Activated B cell treated with CpG ODN at 0.5 μM for 24 hours (primary cell): ENCODE measurements at regions not wholly inside any gene's neighbourhood (a gene's known extent, or its start where the extent isn't known, plus 50 kb on each side); places are given as distances from the start of the nearest gene placed in this dataset.
"Not testable (repeated sequence)": the region's sequence is repeated elsewhere in the genome, so short reads cannot be mapped to it uniquely, and the experiment has no call there.

ENCODE experiments used
- ATAC-seq: fragments of 200-7000 bp; cut with Tn5 transposase; one replicate; pipeline ENCODE4 v1.10.0; 2021; ENCODE audit warnings: low read depth, mild to moderate bottlenecking, moderate library complexity
- CTCF ChIA-PET: fragments of 350-600 bp; sonication (Branson Sonifier 250); formaldehyde crosslinking; loops from one replicate; lab custom pipeline; 2021; ENCODE audit warnings: antibody characterized with exemption; lab: Charles Lee
- POLR2A ChIA-PET: fragments of 350-600 bp; sonication (Branson Sonifier 250); formaldehyde crosslinking; loops from one replicate; lab custom pipeline; 2021; ENCODE audit warnings: antibody characterized with exemption; lab: Charles Lee
- DNase-seq: peaks from one replicate; pipeline ENCODE4 v3.0.0; 2022
- H3K27ac Mint-ChIP-seq: one replicate; pipeline ENCODE4 v1.8.0; 2020; ENCODE audit warnings: mixed read lengths
- H3K27me3 Mint-ChIP-seq: one replicate; pipeline ENCODE4 v1.8.0; 2021; ENCODE audit warnings: mixed read lengths
- H3K36me3 Mint-ChIP-seq: one replicate; pipeline ENCODE4 v1.8.0; 2021; ENCODE audit warnings: low read depth, mixed read lengths
- H3K4me1 Mint-ChIP-seq: one replicate; pipeline ENCODE4 v1.8.0; 2021; ENCODE audit warnings: mixed read lengths
- H3K4me3 Mint-ChIP-seq: one replicate; pipeline ENCODE4 v1.8.0; 2020; ENCODE audit warnings: mild to moderate bottlenecking, mixed read lengths
- H3K9me3 Mint-ChIP-seq: one replicate; pipeline ENCODE4 v1.8.0; 2020; ENCODE audit warnings: mixed read lengths
- intact Hi-C: fragments of 100-400 bp; cut with micrococcal nuclease; formaldehyde crosslinking; loops from one replicate; pipeline ENCODE4 v1.15.1; 2024
- TF ChIP-seq, protein P1 (sequence below): fragments of 200-600 bp; IDR thresholded peaks from one replicate; pipeline ENCODE4 v1.8.0; 2022; ENCODE audit warnings: antibody characterized with exemption, mild to moderate bottlenecking

DNA sequence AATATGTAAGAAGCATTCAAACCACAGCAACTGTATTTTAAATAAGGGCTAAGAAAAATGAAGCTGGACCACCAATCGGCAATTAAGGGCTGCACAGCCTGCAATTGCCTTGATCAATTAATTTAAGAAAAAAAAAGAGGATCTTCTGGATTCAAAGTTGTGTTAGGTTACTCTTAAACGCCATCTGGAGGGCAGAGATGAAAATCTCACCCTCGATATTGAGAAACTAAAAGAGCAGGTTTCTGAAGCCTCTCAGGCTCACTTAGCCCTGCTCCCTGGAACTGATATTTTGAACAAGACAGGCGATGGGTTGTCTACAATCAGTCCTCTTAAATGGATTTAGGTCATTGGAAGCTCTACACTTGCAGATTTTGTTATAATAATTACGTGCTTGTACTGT, 579.4 kb downstream of the GRXCR1 start:
- no peaks in the 10 kb centered on the region for H3K4me1 Mint-ChIP-seq
- H3K4me3 Mint-ChIP-seq: no peak overlapping the region
- H3K27ac Mint-ChIP-seq: no peak overlapping the region
- H3K36me3 Mint-ChIP-seq: no peaks in the 10 kb centered on the region
- TF ChIP-seq, protein P1, sequence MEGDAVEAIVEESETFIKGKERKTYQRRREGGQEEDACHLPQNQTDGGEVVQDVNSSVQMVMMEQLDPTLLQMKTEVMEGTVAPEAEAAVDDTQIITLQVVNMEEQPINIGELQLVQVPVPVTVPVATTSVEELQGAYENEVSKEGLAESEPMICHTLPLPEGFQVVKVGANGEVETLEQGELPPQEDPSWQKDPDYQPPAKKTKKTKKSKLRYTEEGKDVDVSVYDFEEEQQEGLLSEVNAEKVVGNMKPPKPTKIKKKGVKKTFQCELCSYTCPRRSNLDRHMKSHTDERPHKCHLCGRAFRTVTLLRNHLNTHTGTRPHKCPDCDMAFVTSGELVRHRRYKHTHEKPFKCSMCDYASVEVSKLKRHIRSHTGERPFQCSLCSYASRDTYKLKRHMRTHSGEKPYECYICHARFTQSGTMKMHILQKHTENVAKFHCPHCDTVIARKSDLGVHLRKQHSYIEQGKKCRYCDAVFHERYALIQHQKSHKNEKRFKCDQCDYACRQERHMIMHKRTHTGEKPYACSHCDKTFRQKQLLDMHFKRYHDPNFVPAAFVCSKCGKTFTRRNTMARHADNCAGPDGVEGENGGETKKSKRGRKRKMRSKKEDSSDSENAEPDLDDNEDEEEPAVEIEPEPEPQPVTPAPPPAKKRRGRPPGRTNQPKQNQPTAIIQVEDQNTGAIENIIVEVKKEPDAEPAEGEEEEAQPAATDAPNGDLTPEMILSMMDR: no peak
- ChIA-PET CTCF (no interaction called here), POLR2A (no interaction called here)
- ATAC-seq (no peak), DNase-seq (no peak)
- intact Hi-C loops: no loop called here
- H3K9me3 Mint-ChIP-seq: peaks cover 29% of the 10 kb centered on the region
- H3K27me3 Mint-ChIP-seq: no peaks in the 10 kb centered on the region

DNA sequence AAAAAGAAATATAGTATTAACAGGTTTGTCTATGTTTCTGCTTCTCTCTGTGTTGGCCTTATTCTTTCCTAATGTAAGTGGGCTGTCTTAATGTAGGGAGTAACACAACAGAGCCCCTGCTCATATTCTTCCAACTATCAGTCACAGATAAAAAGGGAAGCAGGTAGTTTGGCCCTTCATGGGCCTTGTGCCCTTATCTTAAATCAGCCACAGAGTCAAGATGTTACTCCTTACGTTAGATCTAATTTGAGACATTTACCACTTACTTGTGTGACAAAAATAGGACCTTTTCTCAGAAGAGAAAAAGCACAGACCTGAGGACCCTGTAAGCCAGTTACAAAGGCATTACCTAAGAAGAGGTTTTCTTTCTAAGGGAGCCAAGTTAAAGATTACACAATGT, 589.0 kb downstream of the GRXCR1 start:
- ChIA-PET CTCF (no interaction called here), POLR2A (no interaction called here)
- H3K9me3 Mint-ChIP-seq: peaks cover 6% of the 10 kb centered on the region
- DNase-seq (no peak), ATAC-seq (no peak)
- intact Hi-C loops: no loop called here
- no peak overlapping the region for H3K27ac Mint-ChIP-seq
- no peaks in the 10 kb centered on the region for H3K4me1 Mint-ChIP-seq
- no peaks in the 10 kb centered on the region for H3K36me3 Mint-ChIP-seq
- no peaks in the 10 kb centered on the region for H3K27me3 Mint-ChIP-seq
- TF ChIP-seq, protein P1: no peak
- no peak overlapping the region for H3K4me3 Mint-ChIP-seq

DNA sequence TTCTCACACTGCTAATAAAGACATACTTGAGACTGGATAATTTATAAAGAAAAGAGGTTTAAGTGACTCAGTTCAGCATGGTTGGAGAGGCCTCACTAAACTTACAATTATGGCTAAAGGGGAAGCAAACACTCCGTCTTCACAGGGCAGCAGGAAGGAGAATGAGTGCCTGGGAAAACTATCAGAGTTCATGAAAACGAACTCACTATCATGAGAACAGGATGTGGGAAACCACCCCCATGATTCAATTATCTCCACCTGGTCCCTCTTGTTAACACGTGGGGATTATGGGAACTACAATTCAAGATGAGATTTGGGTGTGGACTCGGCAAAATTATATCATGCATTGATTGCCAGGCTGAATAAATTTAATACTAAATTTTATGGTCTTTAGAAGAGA, 592.7 kb downstream of the GRXCR1 start:
- CTCF ChIA-PET: no interaction called here
- ATAC-seq: no peak
- H3K4me3 Mint-ChIP-seq: no peak overlapping the region
- POLR2A ChIA-PET: no interaction called here
- no peak for DNase-seq
- H3K27ac Mint-ChIP-seq: no peak overlapping the region
- intact Hi-C loops: no loop called here
- no peaks in the 10 kb centered on the region for H3K27me3 Mint-ChIP-seq
- TF ChIP-seq, protein P1: no peak
- H3K36me3 Mint-ChIP-seq: no peaks in the 10 kb centered on the region
- no peaks in the 10 kb centered on the region for H3K4me1 Mint-ChIP-seq
- H3K9me3 Mint-ChIP-seq: peaks cover 8% of the 10 kb centered on the region

DNA sequence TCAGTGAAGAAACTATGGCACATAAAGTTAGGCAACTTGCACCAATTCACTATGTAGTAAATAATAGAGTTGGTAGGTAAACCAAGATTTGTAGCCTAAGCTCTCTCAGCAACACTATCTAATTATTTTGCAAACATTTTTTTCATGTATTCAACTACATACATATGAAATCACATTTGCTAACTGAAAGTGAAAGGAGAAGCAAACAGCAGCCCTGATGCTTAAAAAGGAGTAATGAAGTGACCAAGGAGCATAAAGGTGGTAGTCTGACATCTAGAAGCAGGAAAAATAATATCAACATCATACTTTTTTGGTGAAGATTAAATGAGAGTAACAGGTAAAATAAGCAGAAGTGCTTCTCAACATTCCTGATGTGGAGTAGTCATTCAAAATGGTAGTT, 603.7 kb downstream of the GRXCR1 start:
- ChIA-PET CTCF (no interaction called here), POLR2A (no interaction called here)
- H3K4me3 Mint-ChIP-seq: no peak overlapping the region
- H3K36me3 Mint-ChIP-seq: no peaks in the 10 kb centered on the region
- no peak for ATAC-seq
- H3K9me3 Mint-ChIP-seq: no peaks in the 10 kb centered on the region
- intact Hi-C loops: no loop called here
- H3K27me3 Mint-ChIP-seq: no peaks in the 10 kb centered on the region
- H3K4me1 Mint-ChIP-seq: peaks cover 5% of the 10 kb centered on the region
- no peak overlapping the region for H3K27ac Mint-ChIP-seq
- no peak for DNase-seq
- TF ChIP-seq, protein P1: no peak

DNA sequence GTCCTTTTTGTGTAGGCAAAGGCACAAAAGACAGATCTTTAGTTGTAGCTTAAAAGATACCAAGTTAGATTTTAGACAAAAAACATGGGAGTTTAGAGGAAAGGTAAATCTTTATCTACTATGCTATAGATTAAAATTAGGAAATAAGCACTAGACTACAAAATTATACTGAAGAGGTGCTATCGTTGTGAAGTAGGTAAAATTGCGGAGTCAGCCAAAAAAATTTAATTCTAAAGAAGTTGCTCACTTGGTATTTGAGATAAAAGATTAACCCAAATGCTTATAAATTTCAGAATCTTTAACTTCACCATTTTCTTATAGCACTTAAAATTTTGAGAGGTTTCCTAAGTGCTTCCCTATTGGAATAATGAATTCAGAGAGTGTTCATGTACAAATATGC, 604.1 kb downstream of the GRXCR1 start:
- Mint-ChIP-seq H3K36me3 (no peaks in the 10 kb centered on the region), H3K27ac (no peak overlapping the region), H3K4me1 (peaks cover 5% of the 10 kb centered on the region), H3K27me3 (no peaks in the 10 kb centered on the region), H3K9me3 (no peaks in the 10 kb centered on the region), H3K4me3 (no peak overlapping the region)
- DNase-seq (no peak), ATAC-seq (no peak)
- intact Hi-C loops: no loop called here
- ChIA-PET CTCF (no interaction called here), POLR2A (no interaction called here)
- TF ChIP-seq, protein P1: no peak

DNA sequence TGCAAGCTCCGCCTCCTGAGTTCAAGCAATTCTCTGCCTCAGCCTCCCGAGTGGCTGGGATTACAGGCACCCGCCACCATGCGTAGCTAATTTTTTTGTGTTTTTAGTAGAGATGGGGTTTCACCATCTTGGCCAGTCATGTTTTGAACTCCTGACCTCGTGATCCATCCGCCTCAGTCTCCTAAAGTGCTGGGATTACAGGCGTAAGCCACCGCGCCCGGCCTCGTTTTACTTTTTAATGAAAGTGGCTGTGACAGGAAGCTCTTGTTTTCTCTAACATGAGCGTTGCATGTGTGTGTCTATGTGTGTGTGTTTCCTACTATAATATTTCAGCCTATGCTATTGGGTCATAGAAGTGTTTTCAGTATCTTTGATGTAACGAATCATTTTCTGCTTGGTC, 613.3 kb downstream of the GRXCR1 start:
- DNase-seq, CTCF ChIA-PET, ATAC-seq, H3K4me1 Mint-ChIP-seq, intact Hi-C loops, H3K4me3 Mint-ChIP-seq, H3K27ac Mint-ChIP-seq, H3K9me3 Mint-ChIP-seq, H3K27me3 Mint-ChIP-seq, POLR2A ChIA-PET, H3K36me3 Mint-ChIP-seq: not testable (repeated sequence)
